KOPT-K1 (cell line): ENCODE measurements at regions not wholly inside any gene's neighbourhood (a gene's known extent, or its start where the extent isn't known, plus 50 kb on each side); places are given as distances from the start of the nearest gene placed in this dataset.

ENCODE experiments used
- H3K27ac ChIP-seq: fragments of 200-600 bp; sonication (generic); 2 replicates; pipeline ENCODE4 v1.5.1; 2016; ENCODE audit warnings: antibody characterized with exemption, mild to moderate bottlenecking, low read depth, low read length; ENCODE audit not compliant: poor library complexity, severe bottlenecking
- H3K36me3 ChIP-seq: fragments of 200-600 bp; sonication (generic); 2 replicates; pipeline ENCODE4 v1.5.1; 2017; ENCODE audit warnings: antibody characterized with exemption, mild to moderate bottlenecking, low read length, moderate library complexity; ENCODE audit not compliant: insufficient read depth
- H3K9me3 ChIP-seq: fragments of 200-600 bp; sonication (generic); 2 replicates; pipeline ENCODE4 v1.5.1; 2017; ENCODE audit warnings: antibody characterized with exemption, low read length, mild to moderate bottlenecking; ENCODE audit not compliant: insufficient read depth, poor library complexity, severe bottlenecking

- Histone ChIP-seq H3K36me3 (no peaks in the 10 kb centered on the region), H3K27ac (no peak overlapping the region), H3K9me3 (no peaks in the 10 kb centered on the region)
Measured at GRCh38 chr18:56112984-56113383, 525.0 kb upstream of the TCF4 start.

GRCh38 chr18:56112013-56112749 is 524.2 kb upstream of the TCF4 start:
- H3K36me3 ChIP-seq: no peaks in the 10 kb centered on the region
- H3K27ac ChIP-seq: no peak overlapping the region
- H3K9me3 ChIP-seq: no peaks in the 10 kb centered on the region

DNA sequence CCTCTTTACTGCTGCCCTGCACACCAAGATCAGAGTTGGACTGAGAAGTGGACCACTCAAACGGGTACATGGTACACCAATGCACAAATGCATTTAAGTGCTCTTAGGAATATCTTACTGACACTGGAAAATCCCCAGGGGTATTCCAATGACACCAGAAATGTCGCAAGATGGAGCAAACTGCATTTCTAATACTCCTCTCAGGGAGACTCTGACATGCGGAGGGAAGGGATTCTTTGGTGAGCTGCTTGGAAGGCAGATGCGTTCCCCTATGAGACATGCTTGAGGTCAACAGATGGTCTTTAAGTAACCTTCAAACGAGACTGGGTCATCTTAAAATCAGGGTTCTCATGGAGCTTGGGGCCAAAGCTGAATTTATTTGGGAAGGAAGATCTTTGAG is 521.8 kb upstream of the TCF4 start:
- Histone ChIP-seq H3K9me3 (no peaks in the 10 kb centered on the region), H3K27ac (no peak overlapping the region), H3K36me3 (no peaks in the 10 kb centered on the region)

- Histone ChIP-seq H3K27ac (no peak overlapping the region), H3K9me3 (peaks cover 5% of the 10 kb centered on the region), H3K36me3 (no peaks in the 10 kb centered on the region)
Measured at GRCh38 chr18:56108478-56109367, 520.7 kb upstream of the TCF4 start.

DNA sequence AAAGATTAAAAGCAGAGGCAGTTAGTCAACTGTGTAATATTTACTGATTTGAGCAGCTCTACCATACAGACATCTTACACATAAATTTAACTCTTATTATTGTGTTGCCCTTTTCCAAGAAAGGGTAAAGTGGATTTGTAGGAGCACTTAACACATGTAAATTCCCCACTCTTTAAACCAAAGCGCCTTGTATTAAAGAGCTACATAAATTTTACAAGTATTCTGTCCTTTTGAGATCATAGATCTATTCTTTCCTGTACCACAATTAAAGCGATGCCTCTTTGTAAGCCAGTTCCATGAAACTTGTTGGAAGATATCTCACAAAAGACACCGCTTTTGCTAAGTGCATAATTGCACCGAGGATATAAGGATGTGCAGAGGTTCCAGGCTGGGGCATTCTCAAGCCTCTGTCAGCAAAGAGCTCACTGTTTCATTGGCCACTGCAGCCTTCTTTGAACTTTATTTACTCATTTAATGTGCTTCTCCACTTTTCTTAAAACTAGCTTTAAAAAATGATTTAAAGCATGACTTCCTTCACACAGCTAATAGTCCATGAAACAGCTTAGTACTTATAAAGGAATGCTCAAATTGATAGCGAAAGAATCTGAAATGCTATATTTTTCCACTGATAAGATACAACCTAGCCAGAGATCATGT is 520.0 kb upstream of the TCF4 start:
- peaks cover 5% of the 10 kb centered on the region for H3K9me3 ChIP-seq
- no peak overlapping the region for H3K27ac ChIP-seq
- no peaks in the 10 kb centered on the region for H3K36me3 ChIP-seq

DNA sequence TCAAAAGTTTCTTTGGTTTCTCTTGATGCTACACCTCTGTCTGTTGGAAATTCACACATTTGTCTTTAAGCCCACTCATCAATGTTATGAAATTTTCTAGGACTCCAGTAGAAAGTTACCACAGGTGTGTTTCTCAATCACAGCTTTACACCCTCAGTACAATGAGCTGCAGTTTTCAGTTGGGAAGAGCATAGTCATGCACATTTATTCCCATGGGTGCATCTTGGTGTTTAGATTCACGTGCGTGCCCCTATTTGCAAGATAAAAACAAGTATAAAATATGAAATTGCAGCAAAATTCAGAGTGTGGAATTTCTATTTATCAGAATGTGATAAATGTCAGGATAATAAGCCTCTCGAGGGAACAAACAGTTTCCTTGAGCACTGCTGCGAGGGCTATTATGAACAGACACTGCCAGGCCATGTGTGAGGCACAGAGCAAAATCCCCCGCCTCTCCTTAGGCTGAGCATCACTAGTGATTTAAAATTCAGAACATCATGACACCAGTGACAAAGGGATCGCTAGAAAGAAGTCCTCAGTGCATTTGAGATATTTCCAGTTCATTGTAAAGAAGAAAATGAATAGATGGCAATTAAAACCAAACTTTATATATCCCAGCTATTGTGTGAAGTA is 512.2 kb upstream of the TCF4 start:
- H3K9me3 ChIP-seq: peaks cover 5% of the 10 kb centered on the region
- no peak overlapping the region for H3K27ac ChIP-seq
- no peaks in the 10 kb centered on the region for H3K36me3 ChIP-seq

DNA sequence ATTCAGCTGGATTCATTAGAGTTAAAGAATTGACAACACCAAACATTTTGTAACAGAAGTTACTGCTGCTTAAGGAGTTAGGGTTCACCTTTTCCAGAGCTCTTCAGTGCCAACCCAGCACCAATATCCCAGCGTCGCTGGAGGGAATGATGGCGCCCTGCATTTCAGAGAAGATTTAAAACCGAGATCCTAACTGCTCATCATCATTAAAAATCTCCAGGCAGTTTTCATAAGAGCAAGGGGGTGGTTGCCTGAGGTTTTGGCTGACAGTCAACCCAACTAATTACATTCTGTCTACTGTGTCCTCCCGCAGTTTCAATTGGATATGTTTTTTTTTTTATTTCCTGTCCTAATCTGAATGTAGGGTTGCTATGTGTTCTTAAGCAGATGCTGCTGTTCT is 509.6 kb upstream of the TCF4 start:
- Histone ChIP-seq H3K9me3 (no peaks in the 10 kb centered on the region), H3K27ac (no peak overlapping the region), H3K36me3 (no peaks in the 10 kb centered on the region)

DNA sequence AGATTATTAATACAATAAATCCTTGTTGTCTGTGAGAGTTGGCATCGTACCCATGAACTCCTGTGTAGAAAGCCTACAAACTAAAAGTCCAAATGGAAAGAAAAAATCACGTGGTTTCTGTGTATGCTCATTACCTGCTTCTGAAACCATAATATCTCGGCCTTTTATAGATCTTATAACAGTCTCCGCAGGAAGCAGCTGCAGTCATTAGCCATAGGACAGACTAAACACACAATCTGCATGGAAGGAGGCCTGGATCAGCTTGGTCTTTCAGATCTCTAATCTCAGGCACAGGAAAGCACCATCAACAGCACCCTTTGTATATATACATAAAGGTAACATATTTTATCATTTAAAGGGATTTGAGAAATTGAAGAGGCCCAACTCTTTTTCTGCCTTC is 508.9 kb upstream of the TCF4 start:
- Histone ChIP-seq H3K27ac (no peak overlapping the region), H3K36me3 (no peaks in the 10 kb centered on the region), H3K9me3 (no peaks in the 10 kb centered on the region)

DNA sequence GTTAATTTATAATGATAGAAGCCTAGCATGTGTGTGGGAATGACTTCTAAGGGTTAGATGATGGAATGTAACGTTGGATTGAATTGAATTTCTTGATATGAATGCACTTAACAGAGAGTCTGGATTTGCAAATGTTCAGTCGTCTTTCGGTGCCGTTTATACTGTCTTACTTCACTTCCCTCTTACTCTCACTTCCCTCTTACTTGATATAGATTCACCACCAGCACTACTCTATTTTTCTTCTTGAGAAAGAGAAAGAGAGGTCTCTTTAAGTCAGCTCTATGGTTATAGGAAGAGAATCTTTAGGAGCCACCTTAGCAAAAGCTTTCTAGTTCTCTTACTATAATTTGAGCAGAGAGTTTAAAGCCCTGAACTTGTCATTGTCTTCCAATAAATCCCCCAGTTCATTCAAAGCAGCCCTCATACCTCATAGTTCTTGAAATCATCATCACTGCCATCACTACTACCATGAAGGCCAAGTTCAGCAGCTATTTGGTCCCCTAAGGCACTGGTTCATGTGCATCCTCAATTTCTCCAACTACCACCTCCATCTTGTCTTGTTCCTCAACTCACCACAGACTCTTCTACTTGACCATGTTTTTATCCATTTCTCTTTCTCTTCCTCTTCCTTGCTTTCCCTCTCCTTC is 501.7 kb upstream of the TCF4 start:
- Histone ChIP-seq H3K27ac (no peak overlapping the region), H3K36me3 (no peaks in the 10 kb centered on the region), H3K9me3 (no peaks in the 10 kb centered on the region)

DNA sequence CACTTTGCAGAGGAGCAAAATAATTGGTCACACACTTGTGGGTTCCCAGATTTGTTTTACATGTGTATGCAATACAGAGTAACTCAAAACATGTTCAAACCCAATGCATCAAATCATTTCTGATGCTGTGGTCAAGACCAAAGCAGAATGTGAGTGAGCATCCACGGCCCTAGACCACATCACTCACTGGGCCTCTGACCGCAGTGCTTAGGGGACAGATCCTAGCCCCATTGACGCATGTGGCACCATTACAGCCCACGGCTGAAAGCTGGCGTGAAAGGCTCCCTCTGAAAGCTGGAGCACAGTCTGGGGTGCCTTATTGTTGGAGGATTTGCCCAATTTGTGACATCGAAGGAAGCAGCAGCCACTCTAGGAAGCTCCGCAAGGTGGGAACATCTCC is 498.8 kb upstream of the TCF4 start:
- Histone ChIP-seq H3K9me3 (no peaks in the 10 kb centered on the region), H3K27ac (no peak overlapping the region), H3K36me3 (no peaks in the 10 kb centered on the region)

DNA sequence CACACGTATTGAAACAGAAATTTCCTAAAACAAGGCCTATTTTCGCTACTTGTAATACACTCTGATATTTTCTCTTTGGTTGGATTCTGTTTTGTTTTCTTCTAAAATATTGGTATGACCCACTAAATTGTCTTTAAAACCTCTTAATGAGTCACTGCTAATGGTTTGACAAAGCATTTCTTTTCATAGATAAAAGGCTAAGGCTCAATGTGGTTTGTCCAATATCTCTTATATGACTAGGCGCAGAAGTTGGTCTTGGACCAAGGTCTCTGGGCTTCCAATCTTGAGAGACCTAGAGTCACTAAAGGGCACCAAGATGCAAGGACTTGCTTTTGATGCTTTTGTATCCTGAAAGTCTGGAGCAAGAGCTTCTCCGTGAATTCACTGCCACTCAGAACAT is 498.2 kb upstream of the TCF4 start:
- no peak overlapping the region for H3K27ac ChIP-seq
- H3K9me3 ChIP-seq: no peaks in the 10 kb centered on the region
- no peaks in the 10 kb centered on the region for H3K36me3 ChIP-seq

- H3K36me3 ChIP-seq: no peaks in the 10 kb centered on the region
- no peaks in the 10 kb centered on the region for H3K9me3 ChIP-seq
- H3K27ac ChIP-seq: no peak overlapping the region
Measured at GRCh38 chr18:56085551-56085950, 497.6 kb upstream of the TCF4 start.

DNA sequence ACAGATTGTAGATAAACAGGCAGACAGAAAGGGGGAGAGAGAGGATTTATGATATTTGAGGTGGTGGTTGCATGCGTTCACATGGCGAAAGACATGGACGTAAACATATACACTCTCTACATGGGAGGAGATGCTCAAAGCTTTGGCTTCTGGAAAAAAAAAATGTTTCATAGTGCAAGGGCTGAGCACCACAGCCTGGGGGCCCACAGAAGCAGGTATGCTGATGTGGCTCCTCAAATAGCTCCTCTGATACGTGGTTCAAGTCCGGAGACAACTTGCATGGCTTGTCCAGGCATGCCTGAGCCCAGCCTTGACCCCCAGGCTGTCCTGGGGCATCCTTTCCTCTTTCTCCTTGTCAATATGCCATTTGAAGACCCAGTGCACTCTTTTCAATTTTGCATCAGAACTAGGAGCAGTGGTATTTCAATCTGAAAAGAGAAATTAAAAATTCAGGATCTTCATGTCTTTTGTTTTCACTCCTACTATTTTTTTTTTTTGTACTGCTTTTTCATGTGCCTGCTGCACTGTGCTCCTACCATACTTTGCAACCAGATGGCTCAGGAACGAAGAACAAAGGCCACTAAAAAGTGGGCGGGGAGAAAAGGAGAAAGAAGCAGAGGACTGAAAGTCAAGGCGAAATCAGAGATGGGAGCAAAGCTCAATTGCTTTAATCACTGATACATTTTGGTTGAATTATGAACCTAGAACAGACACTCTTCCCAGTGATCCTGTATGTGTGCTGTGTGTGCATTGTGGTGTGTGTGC is 495.7 kb upstream of the TCF4 start:
- H3K36me3 ChIP-seq: no peaks in the 10 kb centered on the region
- no peaks in the 10 kb centered on the region for H3K9me3 ChIP-seq
- no peak overlapping the region for H3K27ac ChIP-seq

DNA sequence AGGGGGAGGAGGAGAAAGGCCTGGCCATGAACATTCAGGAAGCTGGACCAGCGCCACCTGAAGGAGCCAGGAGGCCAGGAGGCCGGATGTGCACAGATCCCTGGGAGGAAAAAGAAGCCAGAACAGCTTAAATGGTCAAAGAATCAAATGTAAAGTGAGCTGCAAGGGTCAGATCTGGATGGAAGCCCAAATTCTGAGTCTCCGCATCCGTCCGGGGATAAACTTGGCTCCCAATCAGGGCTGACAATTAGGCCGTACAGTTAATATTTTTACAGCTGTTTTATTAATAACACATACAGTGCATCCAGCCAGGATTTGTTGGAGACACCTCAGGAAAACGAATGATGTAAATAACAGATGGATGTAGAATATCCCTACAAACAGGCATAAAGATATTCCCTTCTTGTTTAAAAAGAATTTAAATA is 495.1 kb upstream of the TCF4 start:
- Histone ChIP-seq H3K36me3 (no peaks in the 10 kb centered on the region), H3K27ac (no peak overlapping the region)

More for the DNA sequence above, 495.1 kb upstream of the TCF4 start:
- H3K9me3 ChIP-seq: no peaks in the 10 kb centered on the region
